ENCODE measurements at regions not wholly inside any gene's neighbourhood (a gene's known extent, or its start where the extent isn't known, plus 50 kb on each side); places are given as distances from the start of the nearest gene placed in this dataset.

- TF ChIP-seq CTCF (IDR thresholded peaks at IDR 0.05; ENCODE audit: low read depth, low read length, missing input control) (no peak), MAX (IDR thresholded peaks at IDR 0.05) (no peak), SP1 (IDR thresholded peaks at IDR 0.05) (no peak), JUND (IDR thresholded peaks at IDR 0.05) (no peak)
Measured at GRCh38 chr3:187957165-187957581, 196.8 kb upstream of the LPP start.

Measured in liver (tissue), 3 donors.